ENCODE measurements at regions not wholly inside any gene's neighbourhood (a gene's known extent, or its start where the extent isn't known, plus 50 kb on each side); places are given as distances from the start of the nearest gene placed in this dataset.

DNA sequence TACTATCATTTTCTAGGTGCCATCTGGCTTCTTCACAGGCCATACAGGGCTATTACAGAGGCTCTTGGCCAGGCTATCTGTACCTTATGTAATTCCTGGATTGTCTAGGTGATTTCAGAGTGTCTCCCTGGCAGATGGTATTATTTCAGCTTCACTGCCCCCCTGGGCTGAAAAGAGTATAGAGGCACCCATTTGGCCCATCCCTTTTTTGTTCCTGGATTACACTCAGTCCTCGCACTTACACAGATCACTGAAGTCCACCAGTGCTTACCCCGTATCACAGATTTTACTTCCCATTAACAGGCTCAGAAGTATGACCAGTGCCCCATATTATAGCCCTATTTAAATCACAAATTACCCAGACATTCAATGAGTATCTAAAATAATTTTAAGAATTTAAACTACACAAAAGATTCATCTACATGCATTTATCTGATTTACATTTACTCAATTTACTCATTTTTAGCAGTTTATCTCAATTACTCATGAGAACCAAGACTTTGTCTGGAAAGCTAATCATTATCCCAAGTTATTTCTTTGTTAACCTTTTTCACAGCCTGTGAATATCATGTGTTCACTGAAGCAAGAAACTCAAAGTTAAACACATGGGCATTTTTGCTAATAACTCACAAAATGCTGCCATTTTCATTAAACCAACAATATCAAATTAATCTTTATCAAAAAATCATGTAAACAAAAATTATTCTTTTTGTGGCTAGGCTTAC is 121.0 kb downstream of the PCDH20 start:
- TF ChIP-seq, protein P1, sequence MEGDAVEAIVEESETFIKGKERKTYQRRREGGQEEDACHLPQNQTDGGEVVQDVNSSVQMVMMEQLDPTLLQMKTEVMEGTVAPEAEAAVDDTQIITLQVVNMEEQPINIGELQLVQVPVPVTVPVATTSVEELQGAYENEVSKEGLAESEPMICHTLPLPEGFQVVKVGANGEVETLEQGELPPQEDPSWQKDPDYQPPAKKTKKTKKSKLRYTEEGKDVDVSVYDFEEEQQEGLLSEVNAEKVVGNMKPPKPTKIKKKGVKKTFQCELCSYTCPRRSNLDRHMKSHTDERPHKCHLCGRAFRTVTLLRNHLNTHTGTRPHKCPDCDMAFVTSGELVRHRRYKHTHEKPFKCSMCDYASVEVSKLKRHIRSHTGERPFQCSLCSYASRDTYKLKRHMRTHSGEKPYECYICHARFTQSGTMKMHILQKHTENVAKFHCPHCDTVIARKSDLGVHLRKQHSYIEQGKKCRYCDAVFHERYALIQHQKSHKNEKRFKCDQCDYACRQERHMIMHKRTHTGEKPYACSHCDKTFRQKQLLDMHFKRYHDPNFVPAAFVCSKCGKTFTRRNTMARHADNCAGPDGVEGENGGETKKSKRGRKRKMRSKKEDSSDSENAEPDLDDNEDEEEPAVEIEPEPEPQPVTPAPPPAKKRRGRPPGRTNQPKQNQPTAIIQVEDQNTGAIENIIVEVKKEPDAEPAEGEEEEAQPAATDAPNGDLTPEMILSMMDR (IDR thresholded peaks at IDR 0.05): no peak
- no peak for TF ChIP-seq POLR2A (IDR thresholded peaks at IDR 0.05)

All from body of pancreas (tissue), 4 donors.